ENCODE measurements at regions not wholly inside any gene's neighbourhood (a gene's known extent, or its start where the extent isn't known, plus 50 kb on each side); places are given as distances from the start of the nearest gene placed in this dataset.

DNA sequence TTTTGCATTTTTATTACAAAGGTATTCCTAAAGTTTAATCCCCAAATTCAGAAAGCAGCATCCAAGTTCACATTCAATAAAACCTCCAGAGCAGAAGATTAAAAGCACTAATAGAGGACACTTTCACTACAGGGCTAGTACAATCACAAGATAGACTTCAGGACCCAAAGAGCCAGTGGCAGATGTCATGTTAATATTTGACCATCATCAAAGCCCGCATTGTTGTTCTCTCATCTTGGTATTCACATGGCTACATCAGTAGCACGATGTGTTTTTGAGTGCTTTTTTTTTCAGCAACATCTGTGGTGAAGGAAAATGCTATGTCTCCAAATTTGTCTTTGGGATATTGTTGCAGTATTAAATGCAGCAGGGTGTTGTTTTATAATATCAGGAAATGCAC lies 134.3 kb downstream of the ARL4A start:
- TF ChIP-seq CTCF (IDR thresholded peaks at IDR 0.05; ENCODE audit: low read length): no peak
- TF ChIP-seq EZH2 (optimal IDR thresholded peaks at IDR 0.05; ENCODE audit: low read depth, low read length): no peak
